NCI-H146 treated with DMSO at 0.1 percent for 48 hours (cell line): ENCODE measurements at regions not wholly inside any gene's neighbourhood (a gene's known extent, or its start where the extent isn't known, plus 50 kb on each side); places are given as distances from the start of the nearest gene placed in this dataset.
A peak's percentile ranks its signal among the peaks of the same experiment; 100 is the strongest.

Experiments used
- DNase-seq: peaks from one replicate; lab custom pipeline; 2025; ENCODE audit not compliant: unreplicated experiment; lab: John Stamatoyannopoulos, UW

DNA sequence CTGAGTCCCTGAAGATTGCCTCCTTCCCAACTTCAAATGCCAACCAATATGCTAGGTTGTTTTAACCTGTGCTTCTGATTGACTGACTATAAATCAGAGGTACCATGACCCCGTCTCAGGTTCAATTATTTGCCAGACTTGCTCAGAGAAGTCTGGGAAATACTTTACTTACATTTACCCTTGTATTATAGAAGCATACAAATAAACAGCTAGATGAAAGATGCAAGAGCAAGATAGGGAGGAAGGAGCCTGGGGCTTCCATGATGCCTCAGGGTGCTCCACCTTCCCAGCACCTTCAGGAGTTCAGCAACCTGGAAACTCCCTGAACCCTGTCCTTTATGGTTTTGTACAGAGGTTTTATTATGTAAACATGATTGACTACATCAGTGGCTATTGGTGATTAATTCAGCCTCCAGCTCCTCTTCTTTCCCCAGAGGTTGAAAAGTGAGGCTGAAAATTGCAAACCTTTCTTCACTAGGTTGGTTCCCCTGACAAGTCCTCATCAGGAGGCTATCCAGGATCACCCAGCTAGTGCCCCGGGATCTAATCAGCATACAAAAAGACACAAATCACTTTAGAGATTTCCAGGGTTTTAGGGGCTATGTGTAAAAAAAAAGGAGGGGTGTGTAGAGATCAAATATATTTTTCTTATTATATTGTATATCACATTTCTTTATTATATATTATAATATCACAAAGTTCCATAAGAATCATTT is 547.7 kb downstream of the EPM2A start:
- DNase-seq: no peak

DNA sequence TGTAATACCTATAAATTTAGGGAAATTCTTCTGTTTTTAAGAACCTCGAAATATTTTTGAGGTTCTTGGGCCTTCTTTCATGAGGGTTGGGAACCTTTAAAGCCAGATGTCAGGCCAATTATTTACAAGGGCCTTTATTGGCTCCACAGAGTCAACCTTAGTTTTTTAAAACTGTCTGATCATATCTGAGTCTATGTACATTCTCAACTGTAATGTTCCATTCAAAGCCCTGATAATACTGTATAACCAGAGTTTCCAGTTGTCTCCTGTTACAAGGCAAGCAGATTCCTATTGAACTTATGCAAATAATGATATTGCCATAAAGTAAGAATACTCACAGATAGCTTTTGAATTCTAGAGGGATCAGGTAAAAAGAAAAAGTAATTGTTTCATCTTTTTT is 545.5 kb downstream of the EPM2A start:
- peak; percentile 98 for DNase-seq

DNA sequence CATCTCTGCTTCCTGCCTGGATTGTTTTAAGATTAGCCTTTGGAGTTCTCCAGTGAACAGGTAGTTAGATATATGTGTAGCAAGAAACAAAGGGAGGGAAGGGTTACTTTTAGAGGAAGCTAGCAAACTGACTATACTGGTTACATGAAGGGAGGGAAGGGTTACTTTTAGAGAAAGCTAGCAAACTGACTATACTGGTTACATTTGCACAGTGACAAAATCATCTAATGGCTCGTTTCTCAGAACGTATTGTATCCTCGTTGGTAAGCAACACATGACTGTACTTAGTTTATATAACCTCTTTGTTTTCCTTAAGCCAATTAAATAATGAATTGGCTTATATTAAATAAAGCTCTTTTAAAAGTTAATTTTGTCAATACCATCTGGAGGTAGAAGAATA is 540.9 kb downstream of the EPM2A start:
- no peak for DNase-seq

DNA sequence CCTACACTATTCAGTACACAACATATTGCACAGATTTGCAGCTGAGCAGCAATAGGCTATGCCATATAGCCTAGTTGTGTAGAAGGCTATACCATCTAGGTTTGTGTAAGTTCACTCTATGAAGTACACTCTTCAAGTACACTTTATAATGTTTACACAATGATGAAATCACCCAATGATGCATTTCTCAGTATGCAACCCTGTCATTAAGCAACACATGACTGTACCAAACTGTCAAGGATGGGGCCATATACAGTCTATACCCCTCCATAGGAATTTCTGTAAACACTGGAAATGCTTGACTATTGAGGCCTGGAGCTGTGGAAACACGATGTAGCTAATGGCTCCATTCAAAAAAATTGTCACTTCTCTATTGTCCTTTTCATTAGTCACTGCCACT is 535.4 kb downstream of the EPM2A start:
- peak; percentile 40 for DNase-seq

DNA sequence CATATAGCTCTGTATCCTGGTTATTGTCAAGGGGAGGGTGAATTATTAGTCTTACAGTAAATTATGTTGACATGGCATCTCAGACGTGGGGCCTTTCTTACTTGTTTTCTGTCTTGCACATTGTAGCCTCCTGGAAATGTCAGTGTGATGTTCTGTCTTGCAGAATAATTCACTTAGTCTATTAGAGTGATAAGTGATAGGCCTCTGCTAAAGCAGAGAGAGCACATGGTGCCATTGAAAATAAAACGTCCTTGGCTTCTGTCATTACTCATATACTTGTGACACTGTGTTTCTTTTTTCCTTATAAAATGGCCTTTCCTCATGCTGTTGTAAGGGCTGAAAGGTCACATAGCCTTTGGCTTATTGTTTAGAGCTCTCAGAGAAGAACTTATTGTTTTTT is 531.0 kb downstream of the EPM2A start:
- DNase-seq: no peak

DNA sequence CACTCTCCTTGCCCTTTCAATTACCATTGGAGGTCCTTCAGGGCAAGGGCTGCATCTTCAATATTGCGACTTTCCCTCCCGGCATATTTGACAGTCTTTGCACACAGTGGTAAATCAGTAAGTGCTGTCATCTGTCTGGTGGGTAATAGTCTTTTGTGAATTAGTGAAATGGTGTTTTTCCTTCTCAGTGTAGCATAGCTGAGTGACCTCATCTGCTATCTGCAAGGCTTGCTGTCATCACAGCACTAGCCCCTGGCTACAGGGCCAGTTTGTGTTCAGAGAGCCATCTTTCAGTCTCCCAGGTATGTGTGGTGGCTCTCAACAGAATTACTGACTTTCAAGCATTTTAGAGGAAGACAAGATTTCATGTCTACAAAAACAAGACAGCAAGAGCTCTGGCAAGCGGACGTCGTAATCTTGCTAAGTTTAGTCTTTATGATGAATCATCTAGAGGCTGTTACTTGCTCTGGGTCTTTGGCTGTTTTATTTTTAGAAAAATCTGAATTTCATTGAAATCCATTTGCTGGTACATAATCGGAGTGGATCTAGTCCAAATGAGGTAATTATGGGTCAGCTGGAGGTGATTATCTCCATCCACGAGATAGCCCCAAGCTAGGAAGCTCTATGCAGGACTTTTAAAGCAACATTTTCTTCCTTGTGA is 528.9 kb downstream of the EPM2A start:
- DNase-seq: peak; percentile 33

DNA sequence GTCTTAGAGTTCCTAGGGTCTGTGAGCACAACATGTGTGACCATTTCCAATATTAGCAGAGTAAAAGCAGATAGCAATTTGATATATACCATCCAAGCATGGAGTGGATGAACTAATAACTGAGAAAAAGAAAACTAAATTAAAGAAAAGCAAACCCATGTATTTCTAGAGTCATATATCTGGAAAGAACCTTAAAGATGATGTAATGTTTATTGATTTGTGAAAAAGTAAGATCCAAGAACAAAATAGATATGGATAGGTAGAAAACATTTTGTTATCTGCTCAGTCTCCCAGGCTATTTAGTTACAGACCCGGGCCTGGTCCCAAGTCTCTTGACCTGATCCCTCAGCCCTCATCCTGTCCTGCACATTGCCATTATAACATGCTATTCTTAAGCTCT is 526.8 kb downstream of the EPM2A start:
- DNase-seq: no peak

DNA sequence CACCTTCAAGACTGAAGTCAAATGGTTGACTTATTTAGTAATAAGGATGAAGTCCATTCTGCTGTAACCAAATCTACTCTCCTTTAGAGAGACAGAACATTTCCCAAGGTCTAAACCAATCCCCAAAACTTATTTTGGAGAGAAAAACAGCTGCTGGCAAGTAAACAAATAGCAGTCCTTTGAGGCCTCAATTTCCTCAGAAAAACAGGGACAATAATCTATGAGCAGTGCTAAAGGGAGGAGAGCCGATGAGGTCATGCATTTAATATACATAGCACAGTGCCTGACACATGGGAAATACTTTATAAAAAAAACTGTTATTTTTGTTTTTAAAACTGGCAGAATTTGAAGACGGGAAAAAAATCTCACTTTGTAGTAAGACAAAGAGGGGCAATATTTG is 526.0 kb downstream of the EPM2A start:
- no peak for DNase-seq

DNA sequence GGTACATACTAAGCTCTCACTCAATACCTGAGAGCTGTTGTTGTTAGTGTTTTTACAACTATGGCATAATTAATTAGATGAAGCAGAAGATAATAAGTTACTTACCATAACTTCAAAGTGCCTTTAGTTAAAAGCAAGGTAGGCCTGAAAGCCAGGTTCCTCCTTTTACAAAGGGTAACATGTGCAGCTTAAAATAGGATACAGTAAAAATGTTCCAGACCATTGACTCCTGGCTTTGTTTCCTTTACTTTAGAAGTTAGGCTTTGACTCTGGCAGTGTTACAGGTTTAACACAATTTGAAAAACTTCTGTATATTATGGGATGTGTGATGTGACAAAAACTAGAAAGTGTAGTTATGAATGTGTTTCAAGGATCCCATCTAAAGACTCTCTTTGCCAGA is 522.5 kb downstream of the EPM2A start:
- DNase-seq: no peak

DNA sequence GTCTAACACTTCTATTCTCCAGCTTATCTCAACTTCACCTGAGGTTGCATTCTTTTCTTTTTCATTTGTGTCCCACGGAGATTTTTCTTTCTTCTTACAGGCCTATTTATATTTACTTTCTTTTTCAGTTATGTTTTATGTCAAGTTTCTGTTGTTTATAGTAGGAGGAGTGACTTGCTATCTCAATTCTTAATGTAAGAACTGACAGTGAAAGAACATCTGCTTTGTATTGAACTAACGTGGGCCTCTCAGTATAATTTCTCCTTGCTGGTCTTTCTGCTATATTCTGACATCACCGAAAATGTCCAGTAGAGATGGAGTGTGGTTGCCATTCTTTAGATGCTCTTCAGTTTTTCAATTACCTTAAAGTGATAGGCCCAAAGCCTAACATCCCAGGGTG is 521.7 kb downstream of the EPM2A start:
- no peak for DNase-seq

DNA sequence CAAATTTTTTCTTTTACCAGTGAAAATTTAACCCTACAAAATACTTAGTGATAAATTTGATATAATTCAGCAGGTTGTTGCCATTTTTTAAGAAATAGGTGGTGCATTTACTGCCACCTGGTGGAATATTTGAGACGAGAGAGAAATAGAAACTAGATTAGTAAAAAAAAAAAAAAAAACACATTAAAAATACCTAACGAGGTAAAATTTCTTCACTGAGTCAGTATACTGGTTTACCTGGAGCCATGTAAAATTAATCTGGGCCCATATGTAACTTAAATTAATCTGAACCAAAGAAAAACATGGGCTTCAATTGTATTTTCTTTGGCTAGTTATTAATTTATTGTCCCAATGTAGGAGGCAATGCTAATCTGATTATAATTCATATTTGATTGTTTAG is 520.8 kb downstream of the EPM2A start:
- peak; percentile 51 for DNase-seq

DNA sequence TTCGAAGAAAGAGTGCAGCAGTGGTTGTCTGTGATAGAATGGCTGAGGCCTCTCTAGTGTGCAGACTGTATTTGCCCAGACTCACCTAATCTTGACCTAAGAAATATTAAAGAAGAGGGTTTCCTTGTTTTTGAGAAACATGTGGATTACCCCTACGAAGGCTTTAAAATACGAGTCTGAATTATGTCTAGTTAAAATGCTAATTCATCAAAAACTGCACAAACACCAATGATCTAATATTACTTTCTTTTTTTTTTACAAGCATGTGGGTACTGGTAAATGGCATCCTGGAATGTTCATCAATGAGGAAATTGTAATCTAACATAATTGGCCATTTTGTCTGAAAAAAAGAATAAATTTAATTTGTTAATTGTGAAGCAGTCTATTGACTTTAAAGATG is 510.9 kb downstream of the EPM2A start:
- DNase-seq: no peak

DNA sequence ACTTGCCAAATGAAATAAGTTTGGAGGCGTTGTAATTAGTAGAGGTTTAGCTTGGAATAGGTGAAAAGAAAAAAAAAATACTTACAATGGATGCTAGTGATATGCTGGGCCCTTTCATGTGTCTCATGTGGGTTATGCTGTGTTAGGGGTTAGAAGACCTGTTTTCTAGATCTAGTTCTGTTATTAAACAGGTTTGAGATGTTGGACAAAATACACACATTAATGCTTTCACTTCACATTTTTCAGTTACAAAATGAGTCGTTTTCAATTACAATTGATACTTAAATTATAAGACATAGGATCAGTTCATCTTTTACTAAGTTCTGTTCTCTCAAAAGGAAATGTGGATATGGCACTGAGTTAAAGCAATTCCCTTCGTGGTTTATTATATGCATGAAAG is 509.8 kb downstream of the EPM2A start:
- DNase-seq: no peak

DNA sequence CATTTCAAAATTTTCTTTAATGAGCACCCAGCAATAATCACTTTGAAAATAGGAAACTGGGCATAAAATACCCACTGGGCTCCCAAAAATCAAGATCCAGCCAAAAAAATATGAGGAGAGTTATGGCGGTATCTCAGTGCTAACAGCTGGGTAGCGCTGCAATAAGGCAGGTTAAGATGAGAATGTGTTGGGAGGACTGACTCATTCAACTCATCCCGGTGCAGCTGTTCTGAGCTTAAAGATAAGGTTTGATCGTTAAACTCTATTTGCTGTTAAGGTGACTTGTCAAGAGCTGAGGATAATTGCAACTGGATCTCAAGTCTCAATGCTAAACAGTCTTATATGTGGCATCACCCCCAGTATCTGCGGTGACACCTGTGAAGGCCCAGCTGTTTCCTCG is 507.7 kb downstream of the EPM2A start:
- no peak for DNase-seq

DNA sequence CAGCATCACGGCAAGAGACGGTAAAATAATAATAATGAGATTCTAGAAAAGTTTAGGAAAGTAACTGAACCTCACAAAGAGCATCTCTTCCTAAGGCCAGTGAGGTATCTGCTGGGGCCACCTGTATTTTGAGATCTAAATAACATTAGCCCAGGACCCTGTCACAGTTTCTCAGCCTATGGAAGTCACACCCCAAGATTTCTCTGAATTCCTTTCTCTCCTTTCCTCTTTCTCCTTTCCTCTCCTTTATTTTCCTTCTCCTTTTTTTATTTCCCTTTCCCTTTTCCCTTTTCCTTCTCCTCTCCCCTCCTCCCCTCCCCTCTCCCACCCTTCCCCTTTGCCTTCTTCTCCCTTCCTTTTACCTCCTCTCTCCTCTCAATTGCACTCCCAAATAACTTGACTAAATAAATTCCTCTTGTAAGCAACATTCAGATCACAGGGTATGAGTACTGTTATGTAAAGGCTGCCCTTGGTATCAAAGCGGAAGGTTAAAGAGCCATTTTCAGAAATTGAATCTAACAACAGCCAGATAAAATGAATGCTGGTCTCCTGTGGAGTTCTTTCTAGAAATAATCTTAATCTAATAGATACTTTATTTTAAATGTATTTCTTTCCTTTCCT is 506.2 kb downstream of the EPM2A start:
- no peak for DNase-seq

DNA sequence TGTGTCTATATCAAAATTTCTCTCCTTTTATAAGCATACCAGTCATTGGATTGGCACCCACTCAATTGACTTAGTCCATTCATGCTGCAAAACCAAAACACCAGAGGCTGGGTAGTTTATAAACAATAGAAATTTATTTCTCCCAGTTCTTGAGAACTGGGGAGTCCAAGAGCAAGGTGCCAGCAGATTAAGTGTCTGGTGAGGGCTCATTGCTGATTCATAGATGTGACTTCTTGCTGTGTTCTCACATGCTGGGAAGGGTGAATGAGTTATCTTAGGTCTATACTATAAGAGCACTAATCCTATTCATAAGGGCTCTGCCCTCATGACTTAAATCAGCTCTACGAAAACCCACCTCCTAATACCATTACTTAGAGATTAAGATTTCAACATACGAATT is 501.4 kb downstream of the EPM2A start:
- no peak for DNase-seq

DNA sequence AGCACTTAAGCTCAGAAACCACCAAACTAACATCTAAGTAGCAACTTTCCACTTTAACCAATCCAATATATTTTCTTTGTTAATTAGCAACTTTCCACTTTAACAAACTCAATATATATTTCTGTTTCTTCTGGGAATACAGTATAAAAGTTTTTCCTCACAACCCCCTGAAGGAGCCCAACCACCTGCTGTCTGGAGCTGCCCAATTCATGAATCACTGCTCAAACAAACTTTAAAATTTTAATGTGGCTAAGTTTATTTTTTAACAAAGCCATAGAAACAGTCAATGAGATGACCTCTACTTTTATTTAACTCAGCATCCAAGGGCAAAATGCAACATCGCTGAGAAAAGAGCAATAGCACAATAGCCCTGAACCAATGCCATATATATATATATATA is 500.1 kb downstream of the EPM2A start:
- no peak for DNase-seq

DNA sequence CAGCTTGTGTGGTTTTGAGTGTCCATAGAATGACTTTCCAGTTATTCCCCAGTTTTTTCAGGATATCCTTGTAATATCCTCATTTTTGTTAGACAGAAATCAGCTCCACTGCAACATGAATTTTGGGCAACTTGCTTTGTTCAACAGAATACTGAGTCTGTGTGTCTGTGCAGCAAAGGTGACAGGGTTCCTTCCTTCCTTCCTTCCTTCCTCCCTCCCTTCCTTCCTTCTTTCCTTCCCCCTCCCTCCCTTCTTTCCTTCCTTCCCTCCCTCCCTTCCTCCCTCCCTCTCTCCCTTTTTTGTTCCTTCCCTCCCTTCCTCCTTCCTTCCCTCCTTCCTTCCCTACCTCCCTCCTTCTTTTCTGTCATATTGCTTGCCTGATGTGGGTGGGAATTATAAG is 496.5 kb downstream of the EPM2A start:
- no peak for DNase-seq

DNA sequence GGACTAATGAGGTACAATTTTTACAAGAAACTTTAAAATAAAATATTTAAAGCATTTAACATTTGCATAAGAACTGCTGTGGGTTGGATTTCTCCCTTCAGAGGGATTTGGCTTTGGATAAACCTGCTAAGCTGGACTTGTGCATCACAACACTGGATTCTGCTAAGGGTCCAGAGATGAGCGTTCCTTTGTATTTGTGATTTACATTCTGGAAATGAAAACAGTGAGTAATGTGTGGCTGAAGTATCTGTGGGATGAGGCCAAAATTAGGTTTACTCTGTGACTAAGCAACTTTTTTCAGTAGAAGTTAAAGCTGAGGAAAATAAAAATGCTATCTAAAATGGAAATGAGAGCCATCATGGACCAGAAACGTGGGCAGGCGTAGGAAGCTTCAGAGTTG is 494.3 kb downstream of the EPM2A start:
- no peak for DNase-seq

DNA sequence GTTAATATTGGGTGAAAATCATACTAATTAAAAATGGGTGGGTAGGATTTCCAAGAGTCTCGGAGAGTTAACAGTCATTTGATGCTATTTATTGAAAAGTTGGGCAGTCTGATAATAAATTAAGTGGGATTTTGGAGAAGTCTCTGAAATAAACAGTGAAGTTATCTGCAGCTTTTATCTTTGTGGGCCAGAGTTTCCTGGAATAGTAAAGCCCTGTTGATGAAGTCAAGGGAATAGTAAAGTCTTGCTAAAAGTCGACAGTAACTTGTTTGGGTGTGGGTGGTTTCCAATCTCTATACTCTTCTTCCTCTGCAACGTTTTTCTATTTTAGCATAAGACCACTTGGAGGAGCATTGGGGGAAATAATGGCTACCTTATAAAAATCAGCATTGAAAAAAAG is 493.6 kb downstream of the EPM2A start:
- no peak for DNase-seq

DNA sequence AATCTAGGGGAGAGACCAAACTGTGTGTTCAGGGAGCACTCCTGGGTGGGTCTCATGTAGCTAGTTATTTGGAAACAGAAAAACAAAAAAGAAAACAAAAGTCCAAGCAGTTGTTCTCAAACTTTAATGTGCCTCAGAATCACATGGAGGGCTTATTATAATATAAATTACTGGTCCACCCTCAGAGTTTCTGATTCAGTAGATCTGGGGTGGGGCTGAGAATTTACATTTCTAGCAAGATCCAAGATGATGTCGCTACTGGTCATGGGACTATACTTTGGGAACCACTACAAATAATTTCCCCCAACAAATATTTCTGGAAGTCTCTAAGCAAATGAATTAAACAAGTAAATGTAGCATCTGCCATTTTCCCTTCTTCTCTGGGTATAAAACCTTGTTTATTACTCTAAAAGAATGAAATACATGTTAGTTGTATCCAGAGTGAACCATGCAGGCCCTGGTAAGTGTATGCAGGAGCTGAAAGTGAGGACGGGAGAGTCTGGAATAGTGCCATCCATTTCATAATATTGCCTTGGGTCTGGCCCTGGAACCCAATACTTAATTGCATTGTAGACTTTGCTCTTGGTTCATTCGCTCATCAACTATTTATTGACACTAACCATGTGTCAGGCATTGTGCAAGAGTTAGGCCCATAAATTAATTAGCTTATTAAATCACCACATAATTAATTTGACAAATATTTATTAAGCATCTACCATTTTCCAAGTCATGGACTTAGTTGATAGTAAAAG is 490.8 kb downstream of the EPM2A start:
- DNase-seq: no peak

DNA sequence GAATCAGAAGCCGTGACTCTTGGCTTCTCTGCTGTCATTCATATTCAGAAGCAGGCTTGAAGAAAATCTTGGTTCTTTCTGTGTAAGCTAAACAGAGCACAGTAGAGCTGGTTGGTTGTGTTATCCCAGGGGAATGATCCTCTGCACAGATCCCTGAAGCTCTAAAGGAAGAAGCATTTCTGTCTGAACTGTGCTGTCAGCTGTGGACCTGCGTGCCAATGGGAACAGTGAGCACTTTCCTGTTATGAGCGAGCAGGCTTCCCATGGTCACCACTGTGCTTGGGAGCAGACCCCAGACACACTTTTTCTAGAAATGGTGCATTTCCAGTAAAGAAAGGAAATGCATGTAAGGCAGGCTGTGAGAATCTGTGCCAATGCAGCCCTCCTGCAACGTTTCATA is 490.2 kb downstream of the EPM2A start:
- DNase-seq: no peak
